MM.1S (cell line): ENCODE measurements at regions not wholly inside any gene's neighbourhood (a gene's known extent, or its start where the extent isn't known, plus 50 kb on each side); places are given as distances from the start of the nearest gene placed in this dataset.

Experiments used
- CTCF ChIP-seq: fragments of 300-600 bp; sonication (generic); IDR thresholded peaks from 2 replicates; pipeline ENCODE4 v1.5.1; 2016; ENCODE audit warnings: antibody characterized with exemption, low read length, mixed read lengths
- EZH2 ChIP-seq: fragments of 300-600 bp; sonication (generic); optimal IDR thresholded peaks from 2 replicates; pipeline ENCODE3; 2017; ENCODE audit warnings: low read depth, mild to moderate bottlenecking, antibody characterized with exemption, low read length, mixed read lengths

- TF ChIP-seq EZH2 (no peak), CTCF (no peak)
Measured at GRCh38 chr14:71359823-71360222, 452.6 kb downstream of the PCNX1 start.
